OCI-LY3 (cell line): ENCODE measurements at regions not wholly inside any gene's neighbourhood (a gene's known extent, or its start where the extent isn't known, plus 50 kb on each side); places are given as distances from the start of the nearest gene placed in this dataset.

ENCODE experiments used
- H2AFZ ChIP-seq: fragments of 200-600, 300-600 bp; shearing (Covaris generic); 2 replicates; pipeline ENCODE4 v1.6.0; 2014; ENCODE audit warnings: antibody characterized with exemption, low read depth, low read length
- H3K27ac ChIP-seq: fragments of 200-600, 300-600 bp; sonication (generic); 2 replicates; pipeline ENCODE4 v1.5.1; 2014; ENCODE audit warnings: mild to moderate bottlenecking, low read length, moderate library complexity, mixed read lengths
- H3K27me3 ChIP-seq: fragments of 200-600, 300-600 bp; sonication (generic); 2 replicates; pipeline ENCODE4 v1.6.1; 2014; ENCODE audit warnings: low read depth, low read length, mixed read lengths
- H3K36me3 ChIP-seq: fragments of 200-600, 300-600 bp; sonication (generic); replicated peaks from 2 replicates; pipeline ENCODE3; 2014; ENCODE audit warnings: low read depth, low read length, mixed read lengths
- H3K4me1 ChIP-seq: fragments of 300-600, 200-600 bp; sonication (generic); 2 replicates; pipeline ENCODE4 v1.6.1; 2014; ENCODE audit warnings: low read length, mixed read lengths
- H3K4me2 ChIP-seq: fragments of 200-600, 300-600 bp; sonication (generic); 2 replicates; pipeline ENCODE4 v1.6.1; 2014; ENCODE audit warnings: low read length, mixed read lengths
- H3K4me3 ChIP-seq: fragments of 300-600, 200-600 bp; sonication (generic); 2 replicates; pipeline ENCODE4 v1.5.1; 2014; ENCODE audit warnings: antibody characterized with exemption, mild to moderate bottlenecking, low read length, moderate library complexity
- H3K79me2 ChIP-seq: fragments of 300-600, 200-600 bp; shearing (Covaris generic); 2 replicates; pipeline ENCODE4 v1.6.1; 2014; ENCODE audit warnings: mild to moderate bottlenecking, low read length, mixed read lengths
- H3K9ac ChIP-seq: fragments of 300-600, 200-600 bp; shearing (Covaris generic); 2 replicates; pipeline ENCODE4 v1.6.0; 2014; ENCODE audit warnings: mild to moderate bottlenecking, low read length, moderate library complexity
- H3K9me3 ChIP-seq: fragments of 200-600, 300-600 bp; shearing (Covaris generic); 2 replicates; pipeline ENCODE4 v1.6.1; 2014; ENCODE audit warnings: low read length, mixed read lengths; ENCODE audit not compliant: insufficient read depth
- H4K20me1 ChIP-seq: fragments of 200-600, 300-600 bp; sonication (generic); 2 replicates; pipeline ENCODE4 v1.6.1; 2016; ENCODE audit warnings: low read length, mixed read lengths; ENCODE audit not compliant: insufficient read depth
- CTCF ChIP-seq: fragments of 200-600, 300-600 bp; sonication (generic); IDR thresholded peaks from 2 replicates; pipeline ENCODE4 v1.5.1; 2014; ENCODE audit warnings: antibody characterized with exemption, low read length, low read depth
- EZH2phosphoT487 ChIP-seq: fragments of 200-600 bp; shearing (Covaris generic); IDR thresholded peaks from 2 replicates; pipeline ENCODE4 v1.6.1; 2018; ENCODE audit warnings: antibody characterized with exemption, mixed run types, low read depth

GRCh38 chr20:53657279-53657678 is 63.6 kb upstream of the ZNF217 start:
- Histone ChIP-seq H3K9me3 (no peaks in the 10 kb centered on the region), H3K4me3 (no peak overlapping the region; the same call in 1 of the 2 replicates), H3K79me2 (no peaks in the 10 kb centered on the region), H3K4me2 (peak overlapping the region; percentile 75), H2AFZ (no peak overlapping the region), H3K4me1 (peaks cover 84% of the 10 kb centered on the region), H3K27me3 (no peaks in the 10 kb centered on the region), H4K20me1 (no peaks in the 10 kb centered on the region), H3K36me3 (no peaks in the 10 kb centered on the region), H3K27ac (peak overlapping the region; percentile 86), H3K9ac (peak overlapping the region; percentile 2; the same call in 1 of the 2 replicates)
- TF ChIP-seq CTCF (no peak), EZH2phosphoT487 (no peak)

- H3K4me2 ChIP-seq: peak overlapping the region; percentile 75
Observed at GRCh38 chr20:53656293-53657202, 62.9 kb upstream of the ZNF217 start.

DNA sequence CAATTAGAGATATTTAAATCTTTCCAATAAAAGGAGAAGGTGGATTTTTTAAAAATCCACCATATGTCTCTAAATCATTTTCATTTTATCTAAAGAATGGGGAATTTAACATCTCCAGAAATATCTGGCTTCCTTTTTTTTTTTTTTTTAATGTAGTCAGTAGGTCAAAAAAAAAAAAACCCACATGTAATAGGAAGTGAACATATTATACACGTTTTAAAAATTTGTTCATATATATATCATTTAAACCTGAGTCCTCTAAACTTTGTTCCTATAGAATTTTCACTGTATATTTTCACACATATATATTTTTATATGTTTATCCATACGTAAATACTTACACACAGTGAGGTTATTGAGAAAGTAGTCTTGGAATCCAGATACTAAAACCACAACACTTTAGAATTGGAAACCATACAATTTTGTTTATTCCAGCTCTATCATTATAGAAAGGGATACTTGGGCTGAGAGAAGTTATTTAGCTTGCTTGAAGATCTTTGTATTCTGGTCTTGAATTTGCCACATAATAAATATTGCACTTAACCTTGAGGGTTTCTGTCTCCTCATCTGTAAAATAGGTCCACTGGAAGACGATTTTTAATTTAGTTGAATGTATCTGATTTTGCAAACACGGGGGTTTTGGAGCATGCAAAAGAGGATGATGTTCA is 62.1 kb upstream of the ZNF217 start:
- no peaks in the 10 kb centered on the region for H3K36me3 ChIP-seq
- H3K9ac ChIP-seq: peak overlapping the region; percentile 34
- H3K4me1 ChIP-seq: peaks cover 80% of the 10 kb centered on the region
- H3K4me3 ChIP-seq: peak overlapping the region; percentile 35
- peak overlapping the region; percentile 86 for H3K27ac ChIP-seq
- no peaks in the 10 kb centered on the region for H4K20me1 ChIP-seq
- H2AFZ ChIP-seq: peak overlapping the region; percentile 26; the same call in 1 of the 2 replicates
- H3K27me3 ChIP-seq: no peaks in the 10 kb centered on the region
- H3K79me2 ChIP-seq: no peaks in the 10 kb centered on the region
- TF ChIP-seq CTCF: no peak
- TF ChIP-seq EZH2phosphoT487: no peak
- H3K4me2 ChIP-seq: peak overlapping the region; percentile 75
- no peaks in the 10 kb centered on the region for H3K9me3 ChIP-seq

More at GRCh38 chr20:53656293-53657202, 62.9 kb upstream of the ZNF217 start:
- Histone ChIP-seq H3K9ac (peak overlapping the region; percentile 34), H3K4me1 (peaks cover 88% of the 10 kb centered on the region), H3K4me3 (peak overlapping the region; percentile 35), H3K27ac (peak overlapping the region; percentile 86), H3K79me2 (no peaks in the 10 kb centered on the region), H3K36me3 (no peaks in the 10 kb centered on the region), H2AFZ (peak overlapping the region; percentile 26; the same call in 1 of the 2 replicates), H3K27me3 (no peaks in the 10 kb centered on the region), H3K9me3 (no peaks in the 10 kb centered on the region), H4K20me1 (no peaks in the 10 kb centered on the region)
- TF ChIP-seq EZH2phosphoT487: no peak
- TF ChIP-seq CTCF: no peak
